ENCODE measurements at regions not wholly inside any gene's neighbourhood (a gene's known extent, or its start where the extent isn't known, plus 50 kb on each side); places are given as distances from the start of the nearest gene placed in this dataset.

DNA sequence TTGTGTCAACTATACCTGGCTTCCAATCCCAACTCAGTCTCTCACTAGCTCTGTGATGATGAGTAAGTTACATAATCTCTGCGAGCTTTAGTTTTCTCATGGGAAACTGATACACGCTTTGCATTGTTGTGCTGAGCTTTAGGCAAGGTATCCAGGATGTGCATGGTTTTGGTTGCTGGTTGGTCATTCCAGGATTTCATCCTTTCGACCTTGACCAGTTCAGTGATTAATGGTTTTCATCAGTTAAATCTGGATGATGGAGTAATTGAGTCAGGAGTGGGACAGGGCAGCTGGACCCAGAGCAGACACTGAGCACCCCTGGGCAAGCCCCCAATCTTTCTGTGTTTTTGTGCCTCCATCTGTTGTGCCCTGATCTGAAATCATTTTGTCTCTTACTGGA lies 417.3 kb upstream of the CADM1 start:
- TF ChIP-seq, protein P1, sequence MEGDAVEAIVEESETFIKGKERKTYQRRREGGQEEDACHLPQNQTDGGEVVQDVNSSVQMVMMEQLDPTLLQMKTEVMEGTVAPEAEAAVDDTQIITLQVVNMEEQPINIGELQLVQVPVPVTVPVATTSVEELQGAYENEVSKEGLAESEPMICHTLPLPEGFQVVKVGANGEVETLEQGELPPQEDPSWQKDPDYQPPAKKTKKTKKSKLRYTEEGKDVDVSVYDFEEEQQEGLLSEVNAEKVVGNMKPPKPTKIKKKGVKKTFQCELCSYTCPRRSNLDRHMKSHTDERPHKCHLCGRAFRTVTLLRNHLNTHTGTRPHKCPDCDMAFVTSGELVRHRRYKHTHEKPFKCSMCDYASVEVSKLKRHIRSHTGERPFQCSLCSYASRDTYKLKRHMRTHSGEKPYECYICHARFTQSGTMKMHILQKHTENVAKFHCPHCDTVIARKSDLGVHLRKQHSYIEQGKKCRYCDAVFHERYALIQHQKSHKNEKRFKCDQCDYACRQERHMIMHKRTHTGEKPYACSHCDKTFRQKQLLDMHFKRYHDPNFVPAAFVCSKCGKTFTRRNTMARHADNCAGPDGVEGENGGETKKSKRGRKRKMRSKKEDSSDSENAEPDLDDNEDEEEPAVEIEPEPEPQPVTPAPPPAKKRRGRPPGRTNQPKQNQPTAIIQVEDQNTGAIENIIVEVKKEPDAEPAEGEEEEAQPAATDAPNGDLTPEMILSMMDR (IDR thresholded peaks at IDR 0.05): no peak
- TF ChIP-seq TCF7L2 (IDR thresholded peaks at IDR 0.05; ENCODE audit: low read depth, low read length) (no peak), POLR2AphosphoS5 (IDR thresholded peaks at IDR 0.05; ENCODE audit: low read depth, low read length) (no peak), SIN3A (IDR thresholded peaks at IDR 0.05; ENCODE audit: borderline replicate concordance, insufficient read depth, low read depth, low read length) (no peak)
- TF ChIP-seq, protein P2, sequence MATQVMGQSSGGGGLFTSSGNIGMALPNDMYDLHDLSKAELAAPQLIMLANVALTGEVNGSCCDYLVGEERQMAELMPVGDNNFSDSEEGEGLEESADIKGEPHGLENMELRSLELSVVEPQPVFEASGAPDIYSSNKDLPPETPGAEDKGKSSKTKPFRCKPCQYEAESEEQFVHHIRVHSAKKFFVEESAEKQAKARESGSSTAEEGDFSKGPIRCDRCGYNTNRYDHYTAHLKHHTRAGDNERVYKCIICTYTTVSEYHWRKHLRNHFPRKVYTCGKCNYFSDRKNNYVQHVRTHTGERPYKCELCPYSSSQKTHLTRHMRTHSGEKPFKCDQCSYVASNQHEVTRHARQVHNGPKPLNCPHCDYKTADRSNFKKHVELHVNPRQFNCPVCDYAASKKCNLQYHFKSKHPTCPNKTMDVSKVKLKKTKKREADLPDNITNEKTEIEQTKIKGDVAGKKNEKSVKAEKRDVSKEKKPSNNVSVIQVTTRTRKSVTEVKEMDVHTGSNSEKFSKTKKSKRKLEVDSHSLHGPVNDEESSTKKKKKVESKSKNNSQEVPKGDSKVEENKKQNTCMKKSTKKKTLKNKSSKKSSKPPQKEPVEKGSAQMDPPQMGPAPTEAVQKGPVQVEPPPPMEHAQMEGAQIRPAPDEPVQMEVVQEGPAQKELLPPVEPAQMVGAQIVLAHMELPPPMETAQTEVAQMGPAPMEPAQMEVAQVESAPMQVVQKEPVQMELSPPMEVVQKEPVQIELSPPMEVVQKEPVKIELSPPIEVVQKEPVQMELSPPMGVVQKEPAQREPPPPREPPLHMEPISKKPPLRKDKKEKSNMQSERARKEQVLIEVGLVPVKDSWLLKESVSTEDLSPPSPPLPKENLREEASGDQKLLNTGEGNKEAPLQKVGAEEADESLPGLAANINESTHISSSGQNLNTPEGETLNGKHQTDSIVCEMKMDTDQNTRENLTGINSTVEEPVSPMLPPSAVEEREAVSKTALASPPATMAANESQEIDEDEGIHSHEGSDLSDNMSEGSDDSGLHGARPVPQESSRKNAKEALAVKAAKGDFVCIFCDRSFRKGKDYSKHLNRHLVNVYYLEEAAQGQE (IDR thresholded peaks at IDR 0.05; ENCODE audit: insufficient read depth in 1 of 2, low read depth in 2 of 2, low read length in 1 of 2): no peak
